ENCODE measurements at regions not wholly inside any gene's neighbourhood (a gene's known extent, or its start where the extent isn't known, plus 50 kb on each side); places are given as distances from the start of the nearest gene placed in this dataset.

GRCh38 chr11:32198053-32198452, 107.2 kb downstream of the RCN1 start:
- in situ Hi-C loops (cut with MboI; ENCODE audit: low sequenced_read_pairs), result no loop called here

GRCh38 chr11:32200136-32200847, 109.4 kb downstream of the RCN1 start:
- in situ Hi-C loops (cut with MboI; ENCODE audit: low sequenced_read_pairs), result no loop called here

GRCh38 chr11:32204751-32205150, 113.9 kb downstream of the RCN1 start:
- in situ Hi-C loops (cut with MboI; ENCODE audit: low sequenced_read_pairs), result no loop called here

GRCh38 chr11:32210556-32210955, 119.7 kb downstream of the RCN1 start:
- in situ Hi-C loops (cut with MboI; ENCODE audit: low sequenced_read_pairs), result no loop called here

GRCh38 chr11:32213223-32213622, 122.3 kb downstream of the RCN1 start:
- in situ Hi-C loops (cut with MboI; ENCODE audit: low sequenced_read_pairs), result no loop called here

GRCh38 chr11:32215157-32215556, 124.3 kb downstream of the RCN1 start:
- in situ Hi-C loops (cut with MboI; ENCODE audit: low sequenced_read_pairs), result no loop called here

GRCh38 chr11:32216749-32217148, 125.9 kb downstream of the RCN1 start:
- in situ Hi-C loops (cut with MboI; ENCODE audit: low sequenced_read_pairs), result no loop called here

GRCh38 chr11:32219320-32219719, 128.4 kb downstream of the RCN1 start:
- in situ Hi-C loops (cut with MboI; ENCODE audit: low sequenced_read_pairs), result no loop called here

- in situ Hi-C loops (cut with MboI; ENCODE audit: low sequenced_read_pairs), result no loop called here
Observed at GRCh38 chr11:32221476-32222032, 130.7 kb downstream of the RCN1 start.

GRCh38 chr11:32224580-32224979, 133.7 kb downstream of the RCN1 start:
- in situ Hi-C loops (cut with MboI; ENCODE audit: low sequenced_read_pairs), result no loop called here

- in situ Hi-C loops (cut with MboI; ENCODE audit: low sequenced_read_pairs), result no loop called here
Observed at GRCh38 chr11:32225571-32226285, 134.9 kb downstream of the RCN1 start.

GRCh38 chr11:32226480-32226879, 135.6 kb downstream of the RCN1 start:
- in situ Hi-C loops (cut with MboI; ENCODE audit: low sequenced_read_pairs), result no loop called here

GRCh38 chr11:32229576-32230240, 138.8 kb downstream of the RCN1 start:
- in situ Hi-C loops (cut with MboI; ENCODE audit: low sequenced_read_pairs), result no loop called here

GRCh38 chr11:32231909-32232493, 141.1 kb downstream of the RCN1 start:
- in situ Hi-C loops (cut with MboI; ENCODE audit: low sequenced_read_pairs), result no loop called here

GRCh38 chr11:32232516-32232915, 141.6 kb downstream of the RCN1 start:
- in situ Hi-C loops (cut with MboI; ENCODE audit: low sequenced_read_pairs), result no loop called here

GRCh38 chr11:32233276-32233675, 142.4 kb downstream of the RCN1 start:
- in situ Hi-C loops (cut with MboI; ENCODE audit: low sequenced_read_pairs), result no loop called here

GRCh38 chr11:32233928-32234327, 143.1 kb downstream of the RCN1 start:
- in situ Hi-C loops (cut with MboI; ENCODE audit: low sequenced_read_pairs), result no loop called here

GRCh38 chr11:32244453-32244852, 153.6 kb downstream of the RCN1 start:
- in situ Hi-C loops (cut with MboI; ENCODE audit: low sequenced_read_pairs), result no loop called here

GRCh38 chr11:32253706-32254105, 162.8 kb downstream of the RCN1 start:
- in situ Hi-C loops (cut with MboI; ENCODE audit: low sequenced_read_pairs), result no loop called here

- in situ Hi-C loops (cut with MboI; ENCODE audit: low sequenced_read_pairs), result no loop called here
Observed at GRCh38 chr11:32255841-32256240, 165.0 kb downstream of the RCN1 start.

- in situ Hi-C loops (cut with MboI; ENCODE audit: low sequenced_read_pairs), result no loop called here
Observed at GRCh38 chr11:32256466-32256865, 165.6 kb downstream of the RCN1 start.
